ENCODE measurements at regions not wholly inside any gene's neighbourhood (a gene's known extent, or its start where the extent isn't known, plus 50 kb on each side); places are given as distances from the start of the nearest gene placed in this dataset.
"Not testable (repeated sequence)": the region's sequence is repeated elsewhere in the genome, so short reads cannot be mapped to it uniquely, and the experiment has no call there.

- DNase-seq (ENCODE audit: low spot score), result no peak
- no peak for FAIRE-seq
Observed at GRCh38 chrX:117689956-117690355, 426.7 kb downstream of the KLHL13 start.

DNA sequence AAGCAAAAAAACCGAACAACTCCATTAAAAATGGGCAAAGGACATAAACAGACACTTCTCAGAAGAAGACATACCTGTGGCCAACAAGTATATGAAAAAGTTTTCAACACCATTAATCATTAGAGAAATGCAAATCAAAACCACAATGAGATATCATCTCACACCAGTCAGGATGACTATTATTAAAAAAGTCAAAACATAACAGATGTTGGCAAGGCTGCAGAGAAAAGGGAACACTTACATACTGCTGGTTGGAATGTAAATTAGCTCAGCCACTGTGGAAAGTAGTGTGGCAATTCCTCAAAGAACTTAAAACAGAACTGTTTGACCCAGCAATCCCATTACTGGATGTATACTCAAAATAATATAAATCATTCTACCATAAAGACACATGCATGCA lies 436.3 kb downstream of the KLHL13 start:
- DNase-seq (ENCODE audit: low spot score) (no peak), FAIRE-seq (no peak)

DNA sequence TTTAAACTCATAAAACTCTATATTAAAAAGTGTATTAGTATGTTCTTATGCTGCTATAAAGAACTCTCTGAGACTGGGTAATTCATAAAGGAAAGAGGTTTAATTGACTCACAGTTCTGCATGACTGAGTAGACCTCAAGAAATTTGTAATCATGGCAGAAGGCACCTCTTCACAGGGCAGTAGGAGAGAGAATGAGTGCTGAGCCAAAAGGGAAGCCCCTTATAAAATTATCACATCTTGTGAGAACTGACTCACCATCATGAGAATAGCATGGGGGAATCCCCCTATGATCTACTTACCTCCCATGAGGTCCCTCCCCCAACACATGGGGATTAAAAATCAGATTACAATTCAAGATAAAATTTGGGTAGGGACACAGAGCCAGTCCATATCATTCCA lies 463.2 kb downstream of the KLHL13 start:
- DNase-seq (ENCODE audit: low spot score) (no peak), FAIRE-seq (no peak)

GRCh38 chrX:117645639-117646038 lies 471.0 kb downstream of the KLHL13 start:
- FAIRE-seq, result no peak
- DNase-seq (ENCODE audit: low spot score), result no peak

DNA sequence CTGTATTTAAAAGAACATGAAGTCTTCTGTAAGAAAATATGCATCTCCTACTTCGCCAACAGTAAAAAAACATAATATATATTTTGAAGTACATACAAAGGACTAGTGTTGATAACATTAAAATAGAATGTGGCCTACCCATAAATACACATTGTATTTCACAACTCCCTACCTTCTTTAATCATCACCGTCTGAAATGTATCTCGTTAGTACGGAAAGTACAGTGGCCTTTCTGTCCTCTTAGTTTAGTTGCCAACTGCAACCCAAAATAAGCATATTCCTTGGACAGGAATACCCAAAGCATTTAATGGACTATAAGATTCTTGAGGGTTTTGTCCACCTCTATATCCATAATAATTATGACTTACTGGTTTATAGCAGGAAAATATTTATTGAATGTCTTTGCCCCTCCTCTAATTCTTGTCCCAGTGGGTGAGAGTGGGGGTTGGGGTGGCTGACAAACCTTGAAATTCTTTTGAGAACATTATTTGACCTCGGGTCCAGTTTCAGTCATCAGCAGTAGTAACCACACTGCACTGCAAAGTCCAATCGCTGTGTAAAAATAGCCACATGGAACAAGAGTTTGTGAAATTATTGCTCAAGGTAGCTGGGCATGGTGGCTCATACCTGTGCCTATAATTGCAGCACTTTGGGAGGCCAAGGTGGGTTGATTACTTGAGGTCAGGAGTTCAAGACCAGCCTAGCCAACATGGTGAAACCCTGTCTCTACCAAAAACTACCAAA lies 474.5 kb downstream of the KLHL13 start:
- no peak for FAIRE-seq
- no peak for DNase-seq (ENCODE audit: low spot score)

DNA sequence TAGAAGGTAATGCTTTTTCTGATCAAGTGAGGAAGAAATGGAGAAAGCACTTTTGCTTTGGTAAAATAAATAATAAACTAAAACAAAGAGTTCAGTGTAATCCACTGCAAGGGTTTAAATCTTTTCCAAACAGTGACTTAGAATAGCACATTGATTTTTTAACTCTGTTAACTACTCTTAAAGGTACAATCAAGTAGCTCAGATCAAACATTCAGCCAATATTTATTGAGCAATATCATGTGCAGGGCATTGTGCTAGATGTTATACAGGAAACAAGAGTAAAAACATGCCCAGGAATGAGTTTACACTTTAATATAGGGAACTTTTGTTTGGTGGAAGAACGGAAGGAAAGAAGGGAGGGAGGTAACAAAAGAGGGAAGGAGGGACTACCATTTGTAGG lies 479.8 kb downstream of the KLHL13 start:
- FAIRE-seq (no peak), DNase-seq (ENCODE audit: low spot score) (no peak)

DNA sequence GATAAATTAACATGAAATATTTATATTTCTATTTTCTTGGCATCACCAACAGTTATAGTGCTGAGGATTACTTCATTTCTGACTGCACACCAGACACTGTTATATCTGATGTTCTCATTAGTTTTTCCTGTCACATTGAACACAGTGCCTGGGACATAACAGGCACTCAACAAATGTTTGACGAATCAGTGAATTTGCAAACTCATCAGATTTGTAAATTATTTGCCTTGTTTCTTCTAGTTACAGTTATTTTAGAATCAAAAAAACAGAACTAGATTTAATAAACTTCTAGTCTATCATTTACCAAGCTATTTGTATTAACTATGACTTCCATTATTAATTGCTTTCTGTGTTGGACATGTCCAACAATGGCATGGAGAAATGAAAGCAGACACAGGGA lies 483.3 kb downstream of the KLHL13 start:
- DNase-seq (ENCODE audit: low spot score) (no peak), FAIRE-seq (no peak)

DNA sequence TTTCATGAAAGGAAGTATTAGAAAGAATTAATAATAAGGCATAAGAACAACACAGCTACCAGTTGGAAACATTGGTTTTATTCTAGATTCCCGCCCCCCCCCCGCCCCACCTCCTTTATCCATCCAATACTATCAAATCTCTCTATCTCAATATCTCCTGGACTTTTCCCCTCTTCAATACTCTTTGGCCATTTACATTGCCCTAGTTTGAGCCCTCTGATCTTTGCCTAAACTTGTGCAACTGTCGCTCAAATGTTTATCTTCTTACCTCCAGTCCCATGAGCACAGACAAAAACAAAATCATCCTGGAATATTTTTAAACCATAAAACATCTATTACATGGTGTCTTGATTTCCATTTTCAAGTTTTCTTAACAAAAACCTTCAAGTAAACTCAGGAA lies 488.2 kb downstream of the KLHL13 start:
- FAIRE-seq, result no peak
- no peak for DNase-seq (ENCODE audit: low spot score)

DNA sequence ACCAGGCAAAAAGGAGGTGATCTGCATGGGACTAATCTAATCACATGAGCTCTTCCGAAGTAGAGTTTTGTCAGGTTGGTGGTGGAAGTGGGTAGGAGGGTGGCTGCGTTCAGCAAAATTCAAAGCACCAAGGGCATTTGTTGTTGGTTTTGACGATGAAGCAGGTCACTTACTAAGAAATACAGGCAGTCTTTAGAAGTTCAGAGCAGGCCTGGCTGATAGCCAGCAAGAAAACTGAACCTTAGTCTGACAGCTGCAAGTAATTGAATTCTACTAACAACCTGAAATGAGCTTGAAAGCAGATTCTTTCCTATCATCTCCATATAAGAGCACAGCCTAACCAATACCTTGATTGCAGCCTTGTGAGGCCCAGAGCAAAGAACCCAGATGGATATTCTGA lies 505.8 kb downstream of the KLHL13 start:
- FAIRE-seq (no peak), DNase-seq (ENCODE audit: low spot score) (no peak)

GRCh38 chrX:117610049-117610448 lies 506.6 kb downstream of the KLHL13 start:
- DNase-seq (ENCODE audit: low spot score), result no peak
- no peak for FAIRE-seq

DNA sequence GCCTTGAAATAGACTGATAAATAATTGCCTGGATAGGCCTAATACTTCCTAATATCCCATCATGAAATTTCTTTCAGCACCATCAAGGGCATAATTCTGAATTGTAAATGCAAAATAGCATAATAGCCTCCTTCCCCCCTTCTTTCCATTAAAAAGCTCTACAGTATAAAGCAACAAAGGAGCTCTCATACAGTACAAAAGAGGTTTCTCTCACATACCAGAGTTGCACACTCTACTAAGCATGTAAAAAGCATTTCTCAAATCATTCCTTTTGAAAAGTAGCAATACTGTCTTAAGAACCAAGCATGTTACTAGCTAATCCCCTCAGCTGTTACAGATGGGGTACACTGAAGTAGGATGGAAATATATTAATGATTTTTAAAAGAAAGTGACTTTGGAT lies 509.0 kb downstream of the KLHL13 start:
- no peak for DNase-seq (ENCODE audit: low spot score)
- no peak for FAIRE-seq

- DNase-seq (ENCODE audit: low spot score); FAIRE-seq: not testable (repeated sequence)
Observed at GRCh38 chrX:117606101-117606500, 510.5 kb downstream of the KLHL13 start.

- DNase-seq (ENCODE audit: low spot score), result no peak
- no peak for FAIRE-seq
Observed at GRCh38 chrX:117570160-117570559, 546.5 kb downstream of the KLHL13 start.

DNA sequence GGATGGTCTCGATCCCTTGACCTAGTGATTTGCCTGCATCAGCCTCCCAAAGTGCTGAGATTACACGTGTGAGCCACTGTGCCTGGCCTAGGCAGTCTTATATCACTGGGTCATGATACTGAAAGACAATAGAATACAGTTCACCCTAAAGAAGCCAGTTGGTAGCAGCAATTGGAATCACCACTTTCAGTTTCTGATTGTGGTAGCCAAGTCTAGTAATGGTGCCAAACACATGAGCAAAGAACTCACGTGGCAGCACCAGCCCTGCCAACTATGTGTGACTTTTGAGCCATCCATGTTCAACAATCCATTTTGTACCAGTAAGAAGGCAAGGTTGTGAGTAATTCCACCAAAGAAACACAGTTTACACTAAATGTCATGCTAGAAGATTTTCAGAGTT lies 548.4 kb downstream of the KLHL13 start:
- FAIRE-seq (no peak), DNase-seq (ENCODE audit: low spot score) (no peak)

GRCh38 chrX:117543885-117544284 lies 572.7 kb downstream of the KLHL13 start:
- no peak for FAIRE-seq
- no peak for DNase-seq (ENCODE audit: low spot score)

- no peak for DNase-seq (ENCODE audit: low spot score)
- FAIRE-seq, result no peak
Observed at GRCh38 chrX:117539090-117539418, 577.6 kb downstream of the KLHL13 start.

GRCh38 chrX:117538178-117539089 lies 578.2 kb downstream of the KLHL13 start:
- no peak for FAIRE-seq
- DNase-seq (ENCODE audit: low spot score), result no peak

DNA sequence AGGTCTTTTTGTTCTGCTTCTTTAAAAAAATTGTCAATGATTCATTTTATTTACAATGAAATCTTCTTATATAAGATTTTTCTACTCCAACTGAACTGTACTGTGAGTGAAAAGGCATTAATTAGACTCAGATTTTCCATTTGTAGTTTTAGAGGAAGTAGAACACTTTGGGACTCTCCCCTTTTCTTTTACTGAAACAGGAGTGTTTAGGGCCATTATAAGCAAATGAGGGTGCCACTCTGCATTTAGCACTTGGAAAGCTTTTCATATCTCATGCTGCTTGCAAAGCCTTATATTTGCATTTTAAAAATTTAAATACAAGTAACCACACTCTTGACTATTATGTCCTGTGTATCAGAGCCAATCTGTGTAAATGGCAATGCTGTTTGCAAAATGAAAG lies 584.3 kb downstream of the KLHL13 start:
- DNase-seq (ENCODE audit: low spot score) (no peak), FAIRE-seq (no peak)

- DNase-seq (ENCODE audit: low spot score) (no peak), FAIRE-seq (no peak)
Observed at GRCh38 chrX:117522725-117523700, 593.6 kb downstream of the KLHL13 start.

GRCh38 chrX:117517994-117518393 lies 598.6 kb downstream of the KLHL13 start:
- FAIRE-seq, result no peak
- no peak for DNase-seq (ENCODE audit: low spot score)

GRCh38 chrX:117511379-117511778 lies 605.2 kb downstream of the KLHL13 start:
- DNase-seq (ENCODE audit: low spot score) (no peak), FAIRE-seq (no peak)

GRCh38 chrX:117510453-117510852 lies 606.2 kb downstream of the KLHL13 start:
- no peak for FAIRE-seq

More at GRCh38 chrX:117510453-117510852, 606.2 kb downstream of the KLHL13 start:
- no peak for DNase-seq (ENCODE audit: low spot score)

All from urothelium cell line (cell line).